Common myeloid progenitor, CD34-positive (primary cell): ENCODE measurements at regions not wholly inside any gene's neighbourhood (a gene's known extent, or its start where the extent isn't known, plus 50 kb on each side); places are given as distances from the start of the nearest gene placed in this dataset.

Source experiments
- CTCF ChIA-PET: fragments of 350-600 bp; sonication (Branson Sonifier 250); formaldehyde crosslinking; loops from one replicate; lab custom pipeline; 2021; ENCODE audit warnings: antibody characterized with exemption; lab: Charles Lee
- POLR2A ChIA-PET: fragments of 350-600 bp; sonication (Branson Sonifier 250); formaldehyde crosslinking; loops from one replicate; lab custom pipeline; 2021; ENCODE audit warnings: antibody characterized with exemption; lab: Charles Lee
- DNase-seq, 3 donors: peaks; one replicate each; pipeline versions ENCODE4 v3.0.0 to v3.0.0-alpha.2; 2013
- H3K27ac ChIP-seq, 2 experiments: 1 replicate in 1 of 2; 2 replicates in 1 of 2; pipeline ENCODE4 v1.7.0; 2013; ENCODE audit warnings: inconsistent platforms in 2 of 2, low read length in 2 of 2, mild to moderate bottlenecking in 2 of 2, low read depth in 1 of 2, moderate library complexity in 1 of 2; ENCODE audit not compliant: severe bottlenecking in 2 of 2, insufficient read depth in 1 of 2, poor library complexity in 1 of 2
- H3K27me3 ChIP-seq, 5 experiments: replicated peaks in 2 of 5; 1 replicate in 3 of 5; 2 replicates in 2 of 5; pipeline versions ENCODE4 v1.6.1 to v1.7.0; 2013; ENCODE audit warnings: low read length in 4 of 5, mild to moderate bottlenecking in 2 of 5, moderate library complexity in 2 of 5, inconsistent platforms in 1 of 5; ENCODE audit not compliant: insufficient read depth in 5 of 5, control insufficient read depth in 4 of 5
- H3K36me3 ChIP-seq, 4 experiments: 1 replicate in 2 of 4; 2 replicates in 2 of 4; pipeline versions ENCODE4 v1.6.1 to v1.7.0; 2013; ENCODE audit warnings: low read length in 3 of 4, control low read depth in 1 of 4, mild to moderate bottlenecking in 1 of 4; ENCODE audit not compliant: control insufficient read depth in 4 of 4, insufficient read depth in 4 of 4
- H3K4me1 ChIP-seq, 4 experiments: 1 replicate in 3 of 4; 2 replicates in 1 of 4; pipeline versions ENCODE4 v1.6.1 to v1.7.1; 2013; ENCODE audit warnings: low read length in 3 of 4, mild to moderate bottlenecking in 3 of 4, control low read depth in 1 of 4, inconsistent platforms in 1 of 4, moderate library complexity in 1 of 4; ENCODE audit not compliant: control insufficient read depth in 4 of 4, insufficient read depth in 4 of 4; ENCODE audit errors: control extremely low read depth in 1 of 4
- H3K4me3 ChIP-seq, 7 experiments: 1 replicate in 4 of 7; 2 replicates in 3 of 7; pipeline versions ENCODE4 v1.5.1 to v1.7.0; 2013; ENCODE audit warnings: mild to moderate bottlenecking in 7 of 7, low read length in 6 of 7, moderate library complexity in 6 of 7, inconsistent platforms in 2 of 7, low read depth in 2 of 7, control low read depth in 1 of 7; ENCODE audit not compliant: insufficient read depth in 4 of 7, control insufficient read depth in 1 of 7; ENCODE audit errors: extremely low read depth in 1 of 7
- H3K9me3 ChIP-seq, 5 experiments: 1 replicate in 4 of 5; 2 replicates in 1 of 5; pipeline versions ENCODE4 v1.6.1 to v1.7.1; 2013; ENCODE audit warnings: low read length in 4 of 5, mild to moderate bottlenecking in 2 of 5, inconsistent platforms in 1 of 5, low read depth in 1 of 5, moderate library complexity in 1 of 5; ENCODE audit not compliant: control insufficient read depth in 4 of 5, insufficient read depth in 2 of 5; ENCODE audit errors: control extremely low read depth in 1 of 5
- WGBS: methylation state at CpG from one replicate; pipeline ENCODE4 v1.1.5; 2013; ENCODE audit not compliant: insufficient coverage; 5-methylcytosine and 5-hydroxymethylcytosine counted together

DNA sequence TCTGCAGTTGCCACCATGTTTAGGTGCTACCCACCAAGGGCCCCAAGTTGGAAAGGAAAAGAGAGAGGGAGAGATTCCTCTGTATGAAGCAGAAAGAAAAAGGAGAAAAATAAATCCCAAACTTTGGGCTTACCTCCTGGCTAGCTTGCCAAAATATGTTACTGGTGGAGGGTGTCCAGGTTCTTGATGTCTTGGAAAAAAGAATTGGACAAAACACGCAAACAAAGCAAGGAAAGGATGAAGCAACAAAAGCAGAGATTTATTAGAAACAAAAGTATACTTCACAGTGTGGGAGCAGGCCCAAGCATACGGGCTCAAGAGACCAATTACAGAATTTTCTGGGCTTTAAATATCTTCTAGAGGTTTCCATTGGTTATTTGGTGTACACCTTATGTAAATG lies 204.5 kb upstream of the LRRC7 start:
- no peak overlapping the region for H3K27ac ChIP-seq
- no peak for DNase-seq
- H3K36me3 ChIP-seq, result no peaks in the 10 kb centered on the region
- H3K27me3 ChIP-seq, result no peaks in the 10 kb centered on the region
- 100% methylated on average over 1 of the region's 2 CpGs for WGBS
- H3K4me3 ChIP-seq, result no peak overlapping the region
- ChIA-PET POLR2A (no interaction called here), CTCF (no interaction called here)
- H3K4me1 ChIP-seq, result no peaks in the 10 kb centered on the region
- peaks cover 0 to 1% (median 0%) of the 10 kb centered on the region in 5 experiments for H3K9me3 ChIP-seq

DNA sequence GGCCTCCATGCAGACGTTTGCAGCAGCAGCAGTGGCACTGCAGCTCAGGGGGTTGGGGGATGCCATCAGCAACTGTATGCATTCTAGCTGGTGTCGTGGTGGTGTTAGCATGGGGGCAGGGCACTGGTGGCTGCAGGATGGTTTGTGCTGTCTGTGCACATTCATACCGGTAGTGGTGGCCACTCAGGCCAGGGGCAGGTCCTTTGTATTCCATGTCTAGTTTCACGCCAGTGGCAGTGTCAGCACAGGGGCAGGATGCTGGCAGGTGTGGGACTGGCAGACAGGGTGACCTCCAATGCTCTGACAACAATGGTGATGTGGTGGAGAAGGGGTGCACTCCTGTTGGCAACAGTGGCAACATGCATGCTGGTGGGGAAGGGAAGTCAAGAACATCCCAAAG lies 194.2 kb upstream of the LRRC7 start:
- no peaks in the 10 kb centered on the region for H3K4me1 ChIP-seq
- H3K27ac ChIP-seq, result no peak overlapping the region
- H3K9me3 ChIP-seq, result peaks cover 0 to 5% (median 0%) of the 10 kb centered on the region in 5 experiments
- H3K36me3 ChIP-seq, result no peaks in the 10 kb centered on the region
- CTCF ChIA-PET, result interaction anchor here (1.4 kb wide), 1 partner anchor 20 kb away, joined by 3 read pairs; no protein-coding TSS in a partner anchor
- DNase-seq, result no peak
- POLR2A ChIA-PET, result no interaction called here
- H3K4me3 ChIP-seq, result no peak overlapping the region
- no peaks in the 10 kb centered on the region for H3K27me3 ChIP-seq
- WGBS, result 93% methylated on average over 4 of the region's 4 CpGs

- Histone ChIP-seq H3K27me3 (no peaks in the 10 kb centered on the region), H3K9me3 (peaks cover 0 to 5% (median 0%) of the 10 kb centered on the region in 5 experiments), H3K27ac (no peak overlapping the region), H3K36me3 (no peaks in the 10 kb centered on the region), H3K4me3 (no peak overlapping the region), H3K4me1 (no peaks in the 10 kb centered on the region)
- ChIA-PET CTCF (no interaction called here), POLR2A (no interaction called here)
- WGBS, result no CpG with 5 or more reads among the region's 1 CpG
- DNase-seq, result no peak
Measured at GRCh38 chr1:69376408-69376807, 191.3 kb upstream of the LRRC7 start.

DNA sequence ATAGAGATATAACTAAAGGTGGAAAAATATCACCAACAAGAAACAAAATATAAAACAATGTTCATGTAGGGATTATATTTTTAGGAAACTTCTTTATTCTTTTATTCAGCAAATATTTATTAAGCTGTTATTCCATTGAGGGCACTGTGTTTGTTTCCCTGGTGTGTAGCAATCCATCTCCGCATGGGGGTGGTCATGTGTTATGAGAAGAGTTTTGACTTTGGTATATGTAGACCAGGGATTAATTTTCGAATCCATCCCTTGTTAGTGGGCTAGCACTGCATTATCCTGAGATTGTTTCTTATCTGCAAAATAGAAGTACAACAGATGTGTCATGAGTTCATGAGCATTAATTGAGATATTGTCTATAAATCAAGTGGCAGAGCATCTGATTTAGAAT lies 190.2 kb upstream of the LRRC7 start:
- H3K27me3 ChIP-seq, result no peaks in the 10 kb centered on the region
- ChIA-PET POLR2A (no interaction called here), CTCF (no interaction called here)
- H3K9me3 ChIP-seq, result peaks cover 0 to 5% (median 0%) of the 10 kb centered on the region in 5 experiments
- no peak overlapping the region for H3K27ac ChIP-seq
- no peak for DNase-seq
- H3K36me3 ChIP-seq, result no peaks in the 10 kb centered on the region
- no peak overlapping the region for H3K4me3 ChIP-seq
- WGBS, result 91% methylated on average over 1 of the region's 2 CpGs
- H3K4me1 ChIP-seq, result no peaks in the 10 kb centered on the region

- Histone ChIP-seq H3K27me3 (no peaks in the 10 kb centered on the region), H3K36me3 (no peaks in the 10 kb centered on the region), H3K27ac (no peak overlapping the region), H3K9me3 (no peaks in the 10 kb centered on the region), H3K4me1 (no peaks in the 10 kb centered on the region), H3K4me3 (no peak overlapping the region)
- ChIA-PET POLR2A (no interaction called here), CTCF (no interaction called here)
- DNase-seq, result no peak
Measured at GRCh38 chr1:69388044-69388443, 179.7 kb upstream of the LRRC7 start.

- POLR2A ChIA-PET, result no interaction called here
- Histone ChIP-seq H3K27ac (no peak overlapping the region), H3K9me3 (peaks cover 0 to under 1% (median 0%) of the 10 kb centered on the region in 5 experiments), H3K4me3 (no peak overlapping the region), H3K36me3 (no peaks in the 10 kb centered on the region), H3K4me1 (no peaks in the 10 kb centered on the region), H3K27me3 (no peaks in the 10 kb centered on the region)
- CTCF ChIA-PET, result no interaction called here
- 100% methylated on average over 1 of the region's 1 CpG for WGBS
- no peak for DNase-seq
Measured at GRCh38 chr1:69400128-69400527, 167.6 kb upstream of the LRRC7 start.

DNA sequence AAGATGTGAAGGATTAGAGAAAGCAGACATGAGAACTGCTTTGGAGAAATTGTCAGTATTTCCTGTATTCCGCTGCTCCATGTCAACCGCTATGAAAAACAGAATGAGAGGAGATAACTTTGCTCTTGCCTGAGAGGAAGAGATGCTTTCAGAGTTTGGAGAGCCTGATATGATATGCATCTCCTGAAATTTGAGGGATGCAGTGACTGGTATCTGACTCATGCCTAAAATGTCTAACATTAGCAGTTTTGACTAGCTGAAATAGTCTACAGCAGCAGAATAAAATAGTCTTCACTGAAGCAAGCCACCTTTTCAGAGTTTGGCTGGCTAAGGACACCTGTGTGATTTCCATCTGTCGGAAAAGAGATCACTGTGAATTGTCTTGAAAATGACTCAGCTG lies 165.8 kb upstream of the LRRC7 start:
- CTCF ChIA-PET, result no interaction called here
- no peak overlapping the region for H3K27ac ChIP-seq
- no peaks in the 10 kb centered on the region for H3K36me3 ChIP-seq
- no peaks in the 10 kb centered on the region for H3K4me1 ChIP-seq
- H3K27me3 ChIP-seq, result no peaks in the 10 kb centered on the region
- no peak overlapping the region for H3K4me3 ChIP-seq
- no peak for DNase-seq
- H3K9me3 ChIP-seq, result no peaks in the 10 kb centered on the region
- WGBS, result 98% methylated on average over 3 of the region's 3 CpGs
- POLR2A ChIA-PET, result no interaction called here
